Progenitor cell of endocrine pancreas (in vitro differentiated cells): ENCODE measurements at regions not wholly inside any gene's neighbourhood (a gene's known extent, or its start where the extent isn't known, plus 50 kb on each side); places are given as distances from the start of the nearest gene placed in this dataset.

Experiments used
- DNase-seq: peaks from one replicate; pipeline ENCODE4 v3.0.0; 2021; ENCODE audit warnings: low spot score; ENCODE audit not compliant: unreplicated experiment
- H3K27ac Mint-ChIP-seq: 2 replicates; pipeline ENCODE4 v1.8.0; 2021; ENCODE audit warnings: mild to moderate bottlenecking, moderate library complexity, mixed read lengths
- H3K27me3 Mint-ChIP-seq: 2 replicates; pipeline ENCODE4 v1.8.0; 2021; ENCODE audit warnings: mixed read lengths
- H3K36me3 Mint-ChIP-seq: 2 replicates; pipeline ENCODE4 v1.8.0; 2022; ENCODE audit warnings: mixed read lengths; ENCODE audit not compliant: insufficient read depth
- H3K4me1 Mint-ChIP-seq: 2 replicates; pipeline ENCODE4 v1.8.0; 2021; ENCODE audit warnings: low read depth, mixed read lengths
- H3K4me3 Mint-ChIP-seq: 2 replicates; pipeline ENCODE4 v1.8.0; 2021; ENCODE audit warnings: low read depth, mild to moderate bottlenecking, moderate library complexity, mixed read lengths
- H3K9me3 Mint-ChIP-seq: 2 replicates; pipeline ENCODE4 v1.8.0; 2021; ENCODE audit warnings: low read depth, mixed read lengths
- CTCF ChIP-seq: fragments of 200-600 bp; sonication (generic); IDR thresholded peaks from one replicate; pipeline ENCODE4 v1.5.0; 2021; ENCODE audit warnings: antibody characterized with exemption, mild to moderate bottlenecking; ENCODE audit not compliant: unreplicated experiment

- DNase-seq = no peak
- TF ChIP-seq CTCF = no peak
Measured at GRCh38 chr21:35679076-35679475, 381.2 kb downstream of the SETD4 start.

GRCh38 chr21:35678393-35678792 is 381.9 kb downstream of the SETD4 start:
- Mint-ChIP-seq H3K36me3 (no peaks in the 10 kb centered on the region), H3K4me3 (no peak overlapping the region), H3K27me3 (peaks cover 12% of the 10 kb centered on the region), H3K27ac (no peak overlapping the region), H3K9me3 (no peaks in the 10 kb centered on the region), H3K4me1 (peaks cover 6% of the 10 kb centered on the region)
- DNase-seq = no peak
- TF ChIP-seq CTCF = no peak

More at GRCh38 chr21:35679076-35679475, 381.2 kb downstream of the SETD4 start:
- peaks cover 6% of the 10 kb centered on the region for H3K4me1 Mint-ChIP-seq
- H3K4me3 Mint-ChIP-seq = no peak overlapping the region
- H3K27ac Mint-ChIP-seq = no peak overlapping the region
- no peaks in the 10 kb centered on the region for H3K36me3 Mint-ChIP-seq
- H3K9me3 Mint-ChIP-seq = no peaks in the 10 kb centered on the region
- H3K27me3 Mint-ChIP-seq = peaks cover 11% of the 10 kb centered on the region

- TF ChIP-seq CTCF = no peak
- H3K27ac Mint-ChIP-seq = no peak overlapping the region
- H3K36me3 Mint-ChIP-seq = no peaks in the 10 kb centered on the region
- H3K4me1 Mint-ChIP-seq = peaks cover 6% of the 10 kb centered on the region
- no peak overlapping the region for H3K4me3 Mint-ChIP-seq
- H3K27me3 Mint-ChIP-seq = peaks cover 12% of the 10 kb centered on the region
- DNase-seq = no peak
- no peaks in the 10 kb centered on the region for H3K9me3 Mint-ChIP-seq
Measured at GRCh38 chr21:35677298-35677841, 383.0 kb downstream of the SETD4 start.

GRCh38 chr21:35674895-35675470 is 385.3 kb downstream of the SETD4 start:
- no peak overlapping the region for H3K27ac Mint-ChIP-seq
- no peak for DNase-seq
- H3K4me1 Mint-ChIP-seq = peaks cover 6% of the 10 kb centered on the region
- peaks cover 6% of the 10 kb centered on the region for H3K27me3 Mint-ChIP-seq
- no peak overlapping the region for H3K4me3 Mint-ChIP-seq
- H3K9me3 Mint-ChIP-seq = no peaks in the 10 kb centered on the region
- no peaks in the 10 kb centered on the region for H3K36me3 Mint-ChIP-seq
- no peak for TF ChIP-seq CTCF

- DNase-seq = no peak
- peaks cover 6% of the 10 kb centered on the region for H3K27me3 Mint-ChIP-seq
- TF ChIP-seq CTCF = no peak
- H3K4me3 Mint-ChIP-seq = no peak overlapping the region
- peaks cover 6% of the 10 kb centered on the region for H3K4me1 Mint-ChIP-seq
- no peaks in the 10 kb centered on the region for H3K36me3 Mint-ChIP-seq
- no peak overlapping the region for H3K27ac Mint-ChIP-seq
- H3K9me3 Mint-ChIP-seq = no peaks in the 10 kb centered on the region
Measured at GRCh38 chr21:35674091-35674671, 386.1 kb downstream of the SETD4 start.
